Smooth muscle cell (in vitro differentiated cells): ENCODE measurements at regions not wholly inside any gene's neighbourhood (a gene's known extent, or its start where the extent isn't known, plus 50 kb on each side); places are given as distances from the start of the nearest gene placed in this dataset.

Experiments used
- DNase-seq: peaks from one replicate; lab custom pipeline; 2025; ENCODE audit not compliant: unreplicated experiment; lab: John Stamatoyannopoulos, UW
- H2AFZ ChIP-seq: fragments of 200-600 bp; sonication (generic); 2 replicates; pipeline ENCODE4 v1.6.0; 2016; ENCODE audit warnings: antibody characterized with exemption, low read depth, mild to moderate bottlenecking
- H3F3A ChIP-seq: fragments of 200-600 bp; sonication (generic); 2 replicates; pipeline ENCODE4 v1.6.0; 2017; ENCODE audit warnings: antibody characterized with exemption, low read depth
- H3K27ac ChIP-seq: fragments of 200-600 bp; sonication (generic); 2 replicates; pipeline ENCODE4 v1.5.1; 2016; ENCODE audit warnings: low read depth, mild to moderate bottlenecking
- H3K27me3 ChIP-seq: fragments of 200-600 bp; sonication (generic); 2 replicates; pipeline ENCODE4 v1.6.1; 2016; ENCODE audit warnings: low read depth, mild to moderate bottlenecking
- H3K36me3 ChIP-seq: fragments of 200-600 bp; sonication (generic); 2 replicates; pipeline ENCODE4 v1.5.1; 2016; ENCODE audit warnings: low read depth
- H3K4me1 ChIP-seq: fragments of 200-600 bp; sonication (generic); 2 replicates; pipeline ENCODE4 v1.5.1; 2016; ENCODE audit warnings: low read depth
- H3K4me2 ChIP-seq: fragments of 200-600 bp; sonication (generic); 2 replicates; pipeline ENCODE4 v1.6.0; 2016; ENCODE audit warnings: mild to moderate bottlenecking
- H3K4me3 ChIP-seq: fragments of 200-600 bp; sonication (generic); 2 replicates; pipeline ENCODE4 v1.5.1; 2016; ENCODE audit warnings: mild to moderate bottlenecking
- H3K79me2 ChIP-seq: fragments of 200-600 bp; sonication (generic); 2 replicates; pipeline ENCODE4 v1.6.0; 2016; ENCODE audit warnings: low read depth, mild to moderate bottlenecking
- H3K9ac ChIP-seq: fragments of 200-600 bp; sonication (generic); 2 replicates; pipeline ENCODE4 v1.6.0; 2016; ENCODE audit warnings: low read depth
- H3K9me3 ChIP-seq: fragments of 200-600 bp; sonication (generic); replicated peaks from 2 replicates; pipeline ENCODE4 v1.5.1; 2016; ENCODE audit warnings: low read depth
- H4K20me1 ChIP-seq: fragments of 200-600 bp; sonication (generic); 2 replicates; pipeline ENCODE4 v1.6.0; 2016; ENCODE audit warnings: low read depth
- WGBS: methylation state at CpG from one replicate; pipeline ENCODE4 v1.1.7; 2016; ENCODE audit warnings: low lambda C conversion rate; 5-methylcytosine and 5-hydroxymethylcytosine counted together
- TF ChIP-seq, protein P1 (sequence below): fragments of 200-600 bp; sonication (generic); IDR thresholded peaks from 2 replicates; pipeline ENCODE4 v1.5.1; 2017; ENCODE audit warnings: borderline replicate concordance, mild to moderate bottlenecking, antibody characterized with exemption; ENCODE audit not compliant: insufficient read depth, poor library complexity, severe bottlenecking

- TF ChIP-seq, protein P1, sequence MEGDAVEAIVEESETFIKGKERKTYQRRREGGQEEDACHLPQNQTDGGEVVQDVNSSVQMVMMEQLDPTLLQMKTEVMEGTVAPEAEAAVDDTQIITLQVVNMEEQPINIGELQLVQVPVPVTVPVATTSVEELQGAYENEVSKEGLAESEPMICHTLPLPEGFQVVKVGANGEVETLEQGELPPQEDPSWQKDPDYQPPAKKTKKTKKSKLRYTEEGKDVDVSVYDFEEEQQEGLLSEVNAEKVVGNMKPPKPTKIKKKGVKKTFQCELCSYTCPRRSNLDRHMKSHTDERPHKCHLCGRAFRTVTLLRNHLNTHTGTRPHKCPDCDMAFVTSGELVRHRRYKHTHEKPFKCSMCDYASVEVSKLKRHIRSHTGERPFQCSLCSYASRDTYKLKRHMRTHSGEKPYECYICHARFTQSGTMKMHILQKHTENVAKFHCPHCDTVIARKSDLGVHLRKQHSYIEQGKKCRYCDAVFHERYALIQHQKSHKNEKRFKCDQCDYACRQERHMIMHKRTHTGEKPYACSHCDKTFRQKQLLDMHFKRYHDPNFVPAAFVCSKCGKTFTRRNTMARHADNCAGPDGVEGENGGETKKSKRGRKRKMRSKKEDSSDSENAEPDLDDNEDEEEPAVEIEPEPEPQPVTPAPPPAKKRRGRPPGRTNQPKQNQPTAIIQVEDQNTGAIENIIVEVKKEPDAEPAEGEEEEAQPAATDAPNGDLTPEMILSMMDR, result no peak
- no peak overlapping the region for H2AFZ ChIP-seq
- H4K20me1 ChIP-seq, result no peaks in the 10 kb centered on the region
- H3K27me3 ChIP-seq, result no peaks in the 10 kb centered on the region
- H3K27ac ChIP-seq, result no peak overlapping the region
- DNase-seq, result no peak
- H3K4me3 ChIP-seq, result no peak overlapping the region
- H3K9ac ChIP-seq, result no peak overlapping the region
- no peaks in the 10 kb centered on the region for H3F3A ChIP-seq
- H3K4me2 ChIP-seq, result no peak overlapping the region
- H3K9me3 ChIP-seq, result no peaks in the 10 kb centered on the region
- no peaks in the 10 kb centered on the region for H3K79me2 ChIP-seq
- no peaks in the 10 kb centered on the region for H3K36me3 ChIP-seq
- H3K4me1 ChIP-seq, result no peaks in the 10 kb centered on the region
Observed at GRCh38 chr13:65090186-65090585, 2139.9 kb downstream of the PCDH9 start.

DNA sequence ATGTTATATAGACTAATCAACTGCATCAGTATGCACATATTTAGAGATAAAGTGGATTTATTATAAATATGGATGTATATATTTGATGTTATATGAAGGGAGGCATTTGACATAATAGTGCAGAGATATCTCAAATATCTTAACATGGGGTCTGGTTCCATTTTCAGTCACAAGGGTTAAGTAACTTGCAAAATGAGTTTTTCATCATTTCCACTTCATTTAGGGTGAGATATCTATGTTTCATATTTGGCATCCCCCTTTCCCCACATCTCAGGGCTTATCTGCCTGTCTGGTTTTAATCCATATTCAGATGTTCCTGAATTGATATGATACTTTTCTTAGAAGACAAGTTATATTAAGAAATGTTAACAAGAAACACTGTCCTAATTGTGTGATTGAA lies 2141.2 kb downstream of the PCDH9 start:
- H3K27me3 ChIP-seq, result no peaks in the 10 kb centered on the region
- H3K4me2 ChIP-seq, result no peak overlapping the region
- H3K9ac ChIP-seq, result no peak overlapping the region

DNA sequence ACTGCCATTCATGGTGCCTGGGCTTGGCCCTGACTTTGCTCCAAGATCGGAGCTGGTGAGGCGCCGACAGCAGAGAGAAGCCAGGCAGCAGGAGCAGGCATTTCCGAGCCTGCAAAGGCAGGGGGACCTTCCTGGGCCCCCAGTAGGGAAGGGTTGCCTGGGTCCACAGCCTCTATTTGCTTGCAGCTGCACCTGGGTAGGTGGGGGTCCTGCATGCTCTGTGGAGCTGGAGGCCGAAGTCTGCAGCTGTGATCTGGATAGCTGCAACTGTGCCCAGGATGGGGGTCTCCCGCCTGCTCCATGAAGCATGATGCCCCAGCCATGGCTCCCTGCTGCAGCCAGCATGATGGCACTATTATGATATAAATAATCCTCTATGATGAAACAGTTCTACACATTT lies 2144.2 kb downstream of the PCDH9 start:
- no peak overlapping the region for H3K27ac ChIP-seq
- no peak overlapping the region for H3K4me2 ChIP-seq
- DNase-seq, result no peak
- H3K27me3 ChIP-seq, result no peaks in the 10 kb centered on the region
- no peaks in the 10 kb centered on the region for H3K9me3 ChIP-seq
- no peak overlapping the region for H3K9ac ChIP-seq
- WGBS, result 92% methylated on average over 6 of the region's 6 CpGs
- no peaks in the 10 kb centered on the region for H4K20me1 ChIP-seq
- H2AFZ ChIP-seq, result no peak overlapping the region
- no peaks in the 10 kb centered on the region for H3K79me2 ChIP-seq
- H3F3A ChIP-seq, result no peaks in the 10 kb centered on the region
- TF ChIP-seq, protein P1, result no peak
- no peaks in the 10 kb centered on the region for H3K36me3 ChIP-seq
- no peak overlapping the region for H3K4me3 ChIP-seq
- no peaks in the 10 kb centered on the region for H3K4me1 ChIP-seq

More for the DNA sequence above, 2141.2 kb downstream of the PCDH9 start:
- TF ChIP-seq, protein P1, result no peak
- no peak for DNase-seq
- H3K9me3 ChIP-seq, result no peaks in the 10 kb centered on the region
- H3K27ac ChIP-seq, result no peak overlapping the region
- H3K4me1 ChIP-seq, result no peaks in the 10 kb centered on the region
- no peaks in the 10 kb centered on the region for H4K20me1 ChIP-seq
- no peaks in the 10 kb centered on the region for H3K36me3 ChIP-seq
- H3K4me3 ChIP-seq, result no peak overlapping the region
- H3F3A ChIP-seq, result no peaks in the 10 kb centered on the region
- H3K79me2 ChIP-seq, result no peaks in the 10 kb centered on the region
- no peak overlapping the region for H2AFZ ChIP-seq

DNA sequence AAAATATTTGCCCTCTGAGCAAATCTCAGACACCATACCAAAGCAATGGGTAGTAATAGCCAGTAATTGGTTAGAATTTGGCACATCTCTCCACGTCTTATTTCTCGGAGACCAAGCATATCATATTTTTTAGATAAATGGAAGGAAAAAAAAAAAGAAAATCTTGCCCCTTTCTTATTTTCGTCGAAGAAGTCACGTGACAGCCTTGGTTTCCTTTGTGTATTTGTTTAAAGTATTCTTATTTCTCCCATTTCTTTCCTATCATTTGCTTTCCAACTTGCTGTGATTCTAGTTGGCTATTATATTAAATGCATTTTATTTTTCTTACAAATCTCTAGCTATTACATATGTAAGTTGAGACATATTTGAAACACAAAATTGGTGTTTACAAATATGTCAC lies 2155.9 kb downstream of the PCDH9 start:
- no peaks in the 10 kb centered on the region for H3K79me2 ChIP-seq
- no peak overlapping the region for H3K4me2 ChIP-seq
- TF ChIP-seq, protein P1, result no peak
- H4K20me1 ChIP-seq, result no peaks in the 10 kb centered on the region
- no peak overlapping the region for H3K27ac ChIP-seq
- H3K9me3 ChIP-seq, result no peaks in the 10 kb centered on the region
- H3K4me3 ChIP-seq, result no peak overlapping the region
- H3K4me1 ChIP-seq, result no peaks in the 10 kb centered on the region
- peaks cover 2% of the 10 kb centered on the region for H3K27me3 ChIP-seq
- H3K9ac ChIP-seq, result no peak overlapping the region
- WGBS, result 71% methylated on average over 5 of the region's 5 CpGs
- H3F3A ChIP-seq, result no peaks in the 10 kb centered on the region
- no peaks in the 10 kb centered on the region for H3K36me3 ChIP-seq
- no peak for DNase-seq
- H2AFZ ChIP-seq, result no peak overlapping the region
